PC-9 (cell line): ENCODE measurements at regions not wholly inside any gene's neighbourhood (a gene's known extent, or its start where the extent isn't known, plus 50 kb on each side); places are given as distances from the start of the nearest gene placed in this dataset.

Source experiments
- BruUV-seq: library from RNA; stranded (reverse); fragments of 400-500 nt; replicated peaks from 2 replicates; lab custom pipeline; 2021; lab: Mats Ljungman, UMichigan
- CTCF ChIA-PET: fragments of 300-600 bp; sonication (Branson Sonifier 250); formaldehyde crosslinking; loops from one replicate; lab custom pipeline; 2022; ENCODE audit warnings: antibody characterized with exemption; lab: Charles Lee
- POLR2A ChIA-PET: fragments of 300-600 bp; sonication (Branson Sonifier 250); formaldehyde crosslinking; loops from one replicate; lab custom pipeline; 2022; ENCODE audit warnings: antibody characterized with exemption; ENCODE audit not compliant: unreplicated experiment; lab: Charles Lee
- DNase-seq, 2 experiments: peaks; one replicate each; pipeline versions ENCODE4 v3.0.0 to v3.0.0-alpha.2; 2015 to 2022; ENCODE audit warnings: mixed read lengths in 1 of 2
- H2AFZ ChIP-seq: fragments of 200-600 bp; sonication (generic); 2 replicates; pipeline ENCODE4 v1.8.1; 2017; ENCODE audit warnings: antibody characterized with exemption
- H3F3A ChIP-seq: fragments of 200-600 bp; sonication (generic); 2 replicates; pipeline ENCODE4 v1.8.1; 2017; ENCODE audit warnings: antibody characterized with exemption, mild to moderate bottlenecking, low read depth; ENCODE audit not compliant: insufficient read depth
- H3K27ac ChIP-seq: fragments of 200-600 bp; sonication (generic); 2 replicates; pipeline ENCODE4 v1.6.1; 2016; ENCODE audit warnings: mixed run types
- H3K27me3 ChIP-seq: fragments of 200-600 bp; sonication (generic); 2 replicates; pipeline ENCODE4 v1.6.1; 2016; ENCODE audit warnings: low read depth, mixed run types; ENCODE audit not compliant: insufficient read depth
- H3K36me3 ChIP-seq: fragments of 200-600 bp; sonication (generic); 2 replicates; pipeline ENCODE4 v1.6.1; 2016; ENCODE audit warnings: low read depth, mixed run types
- H3K4me1 ChIP-seq: fragments of 200-600 bp; sonication (generic); replicated peaks from 2 replicates; pipeline ENCODE4 v1.6.1; 2016; ENCODE audit warnings: mixed run types; ENCODE audit not compliant: insufficient read depth
- H3K4me2 ChIP-seq: fragments of 200-600 bp; sonication (generic); 2 replicates; pipeline ENCODE4 v1.6.1; 2017; ENCODE audit warnings: mixed run types
- H3K4me3 ChIP-seq: fragments of 200-600 bp; sonication (generic); 2 replicates; pipeline ENCODE4 v1.6.1; 2016; ENCODE audit warnings: mixed run types
- H3K79me2 ChIP-seq: fragments of 200-600 bp; sonication (generic); 2 replicates; pipeline ENCODE4 v1.6.1; 2017; ENCODE audit warnings: low read depth, mixed run types
- H3K9me2 ChIP-seq: fragments of 200-600 bp; sonication (generic); 2 replicates; pipeline ENCODE4 v1.8.1; 2017; ENCODE audit warnings: mild to moderate bottlenecking; ENCODE audit not compliant: insufficient read depth
- H3K9me3 ChIP-seq: fragments of 200-600 bp; sonication (generic); 2 replicates; pipeline ENCODE4 v1.8.1; 2016; ENCODE audit warnings: low read depth; ENCODE audit not compliant: insufficient read depth
- H4K20me1 ChIP-seq: fragments of 200-600 bp; sonication (generic); 2 replicates; pipeline ENCODE4 v1.8.1; 2017; ENCODE audit not compliant: insufficient read depth
- EZH2 ChIP-seq: fragments of 200-600 bp; sonication (generic); IDR thresholded peaks from 2 replicates; pipeline ENCODE4 v1.8.0; 2017; ENCODE audit warnings: antibody characterized with exemption, low read depth
- intact Hi-C: fragments of 100-400 bp; cut with micrococcal nuclease; formaldehyde crosslinking; loops from one replicate; pipeline ENCODE4 v1.10.0; 2022; ENCODE audit not compliant: unreplicated experiment
- TF ChIP-seq, protein P1 (sequence below): fragments of 200-600 bp; sonication (generic); conservative IDR thresholded peaks from 2 replicates; pipeline ENCODE4 v1.6.1; 2017; ENCODE audit warnings: mixed run types, antibody characterized with exemption, mild to moderate bottlenecking, moderate library complexity

DNA sequence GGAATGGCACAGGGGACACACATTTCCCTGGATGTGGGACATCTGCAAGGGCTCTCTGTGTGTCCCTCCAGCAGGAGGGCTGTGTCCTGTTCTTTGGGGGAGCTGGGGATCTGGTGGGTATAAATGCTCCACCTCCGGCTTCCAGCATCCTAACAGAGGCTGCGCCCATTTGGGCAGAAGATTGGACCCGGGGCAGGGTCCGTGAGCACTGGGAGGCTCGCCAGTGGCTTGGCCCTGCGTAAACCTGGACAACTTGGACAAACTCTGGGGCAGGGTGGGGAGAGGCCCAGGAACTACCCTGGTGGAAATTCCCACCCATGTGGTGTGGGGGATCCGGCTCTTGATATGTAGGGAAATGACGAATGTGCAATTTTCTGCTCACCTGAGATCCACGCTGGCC lies 80.9 kb downstream of the GADD45G start:
- no peak overlapping the region for H3K27ac ChIP-seq
- ChIA-PET POLR2A (no interaction called here), CTCF (no interaction called here)
- H3K36me3 ChIP-seq: no peaks in the 10 kb centered on the region
- no TSS peak for BruUV-seq
- no peaks in the 10 kb centered on the region for H3K9me3 ChIP-seq
- no peaks in the 10 kb centered on the region for H3K9me2 ChIP-seq
- no peak for DNase-seq
- H3F3A ChIP-seq: no peaks in the 10 kb centered on the region
- H3K4me3 ChIP-seq: no peak overlapping the region
- no peak overlapping the region for H2AFZ ChIP-seq
- intact Hi-C loops: no loop called here
- H3K79me2 ChIP-seq: no peaks in the 10 kb centered on the region
- peaks cover 4% of the 10 kb centered on the region; the same call in 1 of the 2 replicates for H4K20me1 ChIP-seq
- peaks cover 91% of the 10 kb centered on the region for H3K27me3 ChIP-seq
- H3K4me1 ChIP-seq: no peaks in the 10 kb centered on the region
- no peak for TF ChIP-seq EZH2
- TF ChIP-seq, protein P1, sequence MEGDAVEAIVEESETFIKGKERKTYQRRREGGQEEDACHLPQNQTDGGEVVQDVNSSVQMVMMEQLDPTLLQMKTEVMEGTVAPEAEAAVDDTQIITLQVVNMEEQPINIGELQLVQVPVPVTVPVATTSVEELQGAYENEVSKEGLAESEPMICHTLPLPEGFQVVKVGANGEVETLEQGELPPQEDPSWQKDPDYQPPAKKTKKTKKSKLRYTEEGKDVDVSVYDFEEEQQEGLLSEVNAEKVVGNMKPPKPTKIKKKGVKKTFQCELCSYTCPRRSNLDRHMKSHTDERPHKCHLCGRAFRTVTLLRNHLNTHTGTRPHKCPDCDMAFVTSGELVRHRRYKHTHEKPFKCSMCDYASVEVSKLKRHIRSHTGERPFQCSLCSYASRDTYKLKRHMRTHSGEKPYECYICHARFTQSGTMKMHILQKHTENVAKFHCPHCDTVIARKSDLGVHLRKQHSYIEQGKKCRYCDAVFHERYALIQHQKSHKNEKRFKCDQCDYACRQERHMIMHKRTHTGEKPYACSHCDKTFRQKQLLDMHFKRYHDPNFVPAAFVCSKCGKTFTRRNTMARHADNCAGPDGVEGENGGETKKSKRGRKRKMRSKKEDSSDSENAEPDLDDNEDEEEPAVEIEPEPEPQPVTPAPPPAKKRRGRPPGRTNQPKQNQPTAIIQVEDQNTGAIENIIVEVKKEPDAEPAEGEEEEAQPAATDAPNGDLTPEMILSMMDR: no peak
- no peak overlapping the region for H3K4me2 ChIP-seq

DNA sequence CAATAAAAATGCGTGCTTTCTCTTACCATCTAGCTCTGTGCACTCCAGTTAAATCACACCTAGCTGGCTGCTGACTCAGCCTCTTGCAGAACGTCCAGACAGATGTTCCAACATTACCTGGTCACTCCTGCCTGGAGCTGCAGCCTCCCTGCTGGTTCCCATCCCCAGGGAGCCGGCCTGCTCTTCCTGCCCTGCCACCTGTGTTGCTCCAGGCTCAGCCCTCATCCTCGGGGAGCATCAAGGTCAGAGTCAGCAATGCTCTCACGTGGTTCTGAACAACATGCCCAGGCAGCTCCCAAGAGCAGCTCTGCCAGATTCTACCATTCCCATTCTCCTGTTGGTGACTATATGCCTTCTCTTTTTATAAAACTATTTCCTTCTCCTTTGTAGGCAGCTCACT lies 81.3 kb downstream of the GADD45G start:
- Histone ChIP-seq H3K4me2 (no peak overlapping the region), H2AFZ (no peak overlapping the region), H3K4me3 (no peak overlapping the region), H3K9me2 (no peaks in the 10 kb centered on the region), H3K27ac (no peak overlapping the region), H4K20me1 (peaks cover 4% of the 10 kb centered on the region; the same call in 1 of the 2 replicates), H3K27me3 (peaks cover 93% of the 10 kb centered on the region), H3K9me3 (no peaks in the 10 kb centered on the region), H3K4me1 (no peaks in the 10 kb centered on the region), H3K79me2 (no peaks in the 10 kb centered on the region), H3K36me3 (no peaks in the 10 kb centered on the region), H3F3A (no peaks in the 10 kb centered on the region)
- DNase-seq: peak in 1 of 2 experiments; percentile 16
- POLR2A ChIA-PET: no interaction called here
- no TSS peak for BruUV-seq
- intact Hi-C loops: no loop called here
- CTCF ChIA-PET: no interaction called here
- TF ChIP-seq EZH2: no peak
- TF ChIP-seq, protein P1: no peak

DNA sequence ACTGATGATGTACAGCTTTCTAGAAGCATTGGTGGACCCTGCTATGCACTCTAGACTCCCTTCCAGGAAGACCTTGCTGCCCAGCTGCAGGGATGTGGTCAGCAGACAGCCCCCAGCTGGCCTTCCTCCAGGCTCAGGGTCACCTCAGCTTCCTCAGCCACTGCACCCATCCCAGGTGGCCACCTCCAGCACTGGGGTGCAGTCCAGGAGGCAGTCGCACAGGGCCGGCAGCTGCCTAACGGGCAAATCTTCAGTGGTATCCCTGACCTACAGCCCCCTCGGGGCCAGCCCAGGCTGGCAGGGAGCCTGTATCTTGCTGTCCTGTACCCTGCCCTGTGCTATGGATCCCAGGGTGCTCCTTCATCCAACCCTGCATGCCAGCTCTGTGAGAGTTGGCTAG lies 81.8 kb downstream of the GADD45G start:
- no peaks in the 10 kb centered on the region for H3K36me3 ChIP-seq
- no peak overlapping the region for H3K27ac ChIP-seq
- no peak overlapping the region for H3K4me2 ChIP-seq
- BruUV-seq: no TSS peak
- no peak for TF ChIP-seq EZH2
- TF ChIP-seq, protein P1: no peak
- no peak overlapping the region for H2AFZ ChIP-seq
- no peaks in the 10 kb centered on the region for H3K9me3 ChIP-seq
- ChIA-PET POLR2A (no interaction called here), CTCF (no interaction called here)
- no peaks in the 10 kb centered on the region for H3K9me2 ChIP-seq
- peaks cover 96% of the 10 kb centered on the region for H3K27me3 ChIP-seq
- H3F3A ChIP-seq: no peaks in the 10 kb centered on the region
- no peak for DNase-seq
- peaks cover 4% of the 10 kb centered on the region; the same call in 1 of the 2 replicates for H4K20me1 ChIP-seq
- intact Hi-C loops: no loop called here
- no peaks in the 10 kb centered on the region for H3K4me1 ChIP-seq
- no peak overlapping the region for H3K4me3 ChIP-seq
- H3K79me2 ChIP-seq: no peaks in the 10 kb centered on the region
